HCT116 (cell line): ENCODE measurements at regions not wholly inside any gene's neighbourhood (a gene's known extent, or its start where the extent isn't known, plus 50 kb on each side); places are given as distances from the start of the nearest gene placed in this dataset.

Experiments
- ATAC-seq: fragments of 200-7000 bp; cut with Tn5 transposase; 2 replicates; pipeline ENCODE4 v1.9.1; 2020; ENCODE audit warnings: mild to moderate bottlenecking, moderate library complexity
- BruUV-seq: library from RNA; stranded (reverse); fragments of 400-500 nt; replicated peaks from 2 replicates; lab custom pipeline; 2021; lab: Mats Ljungman, UMichigan
- CTCF ChIA-PET: fragments of 300-600 bp; sonication (Branson Sonifier 250); formaldehyde crosslinking; loops from one replicate; lab custom pipeline; 2021; ENCODE audit warnings: antibody characterized with exemption; lab: Charles Lee
- POLR2A ChIA-PET: fragments of 300-600, 350-600 bp; sonication (Branson Sonifier 250); formaldehyde crosslinking; loops from one replicate; lab custom pipeline; 2021; ENCODE audit warnings: antibody characterized with exemption; lab: Charles Lee
- RAD21 ChIA-PET, 2 experiments: fragments of 300-600 bp; sonication (Branson Sonifier 250); formaldehyde crosslinking; loops; one replicate each; lab custom pipeline; 2023; ENCODE audit warnings: low total read pairs in 2 of 2; ENCODE audit not compliant: uncharacterized antibody in 2 of 2, unreplicated experiment in 2 of 2, low non-redundant PET in 1 of 2; lab: Charles Lee
- DNase-seq: peaks from one replicate; pipeline ENCODE4 v3.0.0-alpha.2; 2010; ENCODE audit warnings: low read depth, low spot score
- H2AFZ ChIP-seq: fragments of 200-600 bp; shearing (Covaris generic), sonication (generic); 2 replicates; pipeline ENCODE4 v1.6.1; 2017; ENCODE audit warnings: low read depth, mixed run types, mixed read lengths, antibody characterized with exemption, low read length; ENCODE audit not compliant: poor library complexity, severe bottlenecking
- H3K27ac ChIP-seq: 2 replicates; pipeline ENCODE4 v1.5.1; 2012; ENCODE audit warnings: low read depth, low read length
- H3K27me3 ChIP-seq: fragments of 200-600 bp; sonication (generic); 2 replicates; pipeline ENCODE4 v1.6.1; 2016; ENCODE audit warnings: mixed run types, low read length, mixed read lengths; ENCODE audit not compliant: insufficient read depth
- H3K36me3 ChIP-seq, 2 experiments: fragments of 200-500 bp in 1 of 2; fragments of 200-600 bp in 1 of 2; sonication (Bioruptor generic) in 1 of 2; sonication (generic) in 1 of 2; 2 replicates each; pipeline versions ENCODE4 v1.5.1 to v1.6.1; 2014 to 2016; ENCODE audit warnings: low read length in 2 of 2, inconsistent platforms in 1 of 2, mixed read lengths in 1 of 2, mixed run types in 1 of 2; ENCODE audit not compliant: insufficient read depth in 2 of 2, control insufficient read depth in 1 of 2
- H3K4me1 ChIP-seq, 2 experiments: fragments of 200-600 bp in 1 of 2; sonication (generic) in 1 of 2; 2 replicates each; pipeline versions ENCODE4 v1.5.1 to v1.6.1; 2012 to 2017; ENCODE audit warnings: low read length in 2 of 2, inconsistent platforms in 1 of 2, mild to moderate bottlenecking in 1 of 2, mixed read lengths in 1 of 2, mixed run types in 1 of 2, moderate library complexity in 1 of 2; ENCODE audit not compliant: insufficient read depth in 2 of 2, control insufficient read depth in 1 of 2
- H3K4me2 ChIP-seq: fragments of 200-600 bp; sonication (generic); 2 replicates; pipeline ENCODE4 v1.6.1; 2017; ENCODE audit warnings: mixed run types, low read length, mixed read lengths
- H3K4me3 ChIP-seq, 2 experiments: fragments of 200-600 bp in 1 of 2; sonication (generic) in 1 of 2; replicated peaks in 1 of 2; 2 replicates each; pipeline ENCODE4 v1.5.1; 2011 to 2016; ENCODE audit warnings: low read length in 2 of 2, control low read depth in 1 of 2, low read depth in 1 of 2, mild to moderate bottlenecking in 1 of 2, mixed read lengths in 1 of 2, mixed run types in 1 of 2
- H3K79me2 ChIP-seq: fragments of 200-600 bp; sonication (generic); 2 replicates; pipeline ENCODE4 v1.6.1; 2017; ENCODE audit warnings: mild to moderate bottlenecking, mixed run types, low read length, moderate library complexity, mixed read lengths; ENCODE audit not compliant: insufficient read depth
- H3K9ac ChIP-seq: fragments of 200-600 bp; sonication (generic); 2 replicates; pipeline ENCODE4 v1.6.1; 2016; ENCODE audit warnings: low read length, mixed read lengths
- H3K9me2 ChIP-seq: fragments of 200-600 bp; sonication (generic), shearing (Covaris generic); 2 replicates; pipeline ENCODE4 v1.6.1; 2017; ENCODE audit warnings: mixed run types, mild to moderate bottlenecking, moderate library complexity; ENCODE audit not compliant: insufficient read depth
- H3K9me3 ChIP-seq, 2 experiments: fragments of 200-500 bp in 1 of 2; fragments of 200-600 bp in 1 of 2; sonication (Bioruptor generic) in 1 of 2; sonication (generic) in 1 of 2; 2 replicates each; pipeline ENCODE4 v1.6.1; 2014 to 2017; ENCODE audit warnings: low read length in 2 of 2, mixed read lengths in 2 of 2, inconsistent platforms in 1 of 2, low read depth in 1 of 2, mild to moderate bottlenecking in 1 of 2, mixed run types in 1 of 2, moderate library complexity in 1 of 2; ENCODE audit not compliant: control insufficient read depth in 1 of 2, insufficient read depth in 1 of 2
- H4K20me1 ChIP-seq: fragments of 200-600 bp; sonication (generic), shearing (Covaris generic); 2 replicates; pipeline ENCODE4 v1.6.1; 2017; ENCODE audit warnings: mixed run types, mild to moderate bottlenecking, moderate library complexity; ENCODE audit not compliant: insufficient read depth
- ATF3 ChIP-seq: IDR thresholded peaks from 2 replicates; pipeline ENCODE4 v1.6.1; 2012
- CBX3 ChIP-seq: IDR thresholded peaks from 2 replicates; pipeline ENCODE4 v1.6.1; 2012; ENCODE audit warnings: low read depth
- CEBPB ChIP-seq: IDR thresholded peaks from 2 replicates; pipeline ENCODE4 v1.6.1; 2012; ENCODE audit warnings: low read depth
- CTCF ChIP-seq, 3 experiments: fragments of 200-600 bp in 1 of 3; sonication (generic) in 1 of 3; IDR thresholded peaks in 2 of 3; conservative IDR thresholded peaks in 1 of 3; 2 replicates each; pipeline ENCODE4 v1.5.1; 2012 to 2017; ENCODE audit warnings: low read depth in 2 of 3, low read length in 2 of 3, antibody characterized with exemption in 1 of 3, borderline replicate concordance in 1 of 3, control low read depth in 1 of 3, mild to moderate bottlenecking in 1 of 3, mixed read lengths in 1 of 3, mixed run types in 1 of 3, moderate library complexity in 1 of 3; ENCODE audit not compliant: insufficient read depth in 1 of 3
- EGR1 ChIP-seq: IDR thresholded peaks from 2 replicates; pipeline ENCODE4 v1.6.1; 2012; ENCODE audit warnings: low read depth
- ELF1 ChIP-seq: IDR thresholded peaks from 2 replicates; pipeline ENCODE4 v1.6.1; 2012; ENCODE audit warnings: low read depth, borderline replicate concordance
- JUND ChIP-seq: IDR thresholded peaks from 2 replicates; pipeline ENCODE4 v1.6.1; 2012
- MAX ChIP-seq: IDR thresholded peaks from 2 replicates; pipeline ENCODE4 v1.6.1; 2012
- RAD21 ChIP-seq: IDR thresholded peaks from 2 replicates; pipeline ENCODE4 v1.6.1; 2012; ENCODE audit warnings: low read depth, mild to moderate bottlenecking
- REST ChIP-seq: IDR thresholded peaks from 2 replicates; pipeline ENCODE4 v1.6.1; 2012; ENCODE audit warnings: low read depth
- SIN3A ChIP-seq: IDR thresholded peaks from 2 replicates; pipeline ENCODE4 v1.6.1; 2012; ENCODE audit warnings: low read depth
- SRF ChIP-seq: IDR thresholded peaks from 2 replicates; pipeline ENCODE4 v1.6.1; 2012; ENCODE audit warnings: low read depth
- YY1 ChIP-seq: IDR thresholded peaks from 2 replicates; pipeline ENCODE4 v1.6.1; 2011; ENCODE audit warnings: low read length, low read depth, moderate library complexity, mild to moderate bottlenecking; ENCODE audit not compliant: insufficient replicate concordance; ENCODE audit errors: extremely low read depth
- ZFX ChIP-seq: fragments of 450-650 bp; IDR thresholded peaks from 2 replicates; pipeline ENCODE4 v1.6.1; 2017
- ZNF274 ChIP-seq: fragments of 200-500 bp; sonication (Bioruptor generic); IDR thresholded peaks from 2 replicates; pipeline ENCODE4 v1.6.1; 2014; ENCODE audit warnings: mild to moderate bottlenecking, low read depth, low read length, inconsistent platforms
- intact Hi-C: fragments of 100-400 bp; cut with micrococcal nuclease; formaldehyde crosslinking; loops from 2 replicates; pipeline ENCODE4 v1.10.0; 2022

GRCh38 chr5:168085261-168086031 is 206.0 kb upstream of the WWC1 start:
- Histone ChIP-seq H3K4me3 (no peak overlapping the region), H3K4me1 (no peaks in the 10 kb centered on the region), H3K9me3 (no peaks in the 10 kb centered on the region), H3K27ac (no peak overlapping the region), H3K9ac (no peak overlapping the region), H3K36me3 (no peaks in the 10 kb centered on the region), H3K27me3 (peaks cover 22% of the 10 kb centered on the region; the same call in 1 of the 2 replicates), H4K20me1 (no peaks in the 10 kb centered on the region), H2AFZ (no peak overlapping the region), H3K4me2 (no peak overlapping the region), H3K79me2 (no peaks in the 10 kb centered on the region), H3K9me2 (no peaks in the 10 kb centered on the region)
- ATAC-seq (no peak), DNase-seq (no peak)
- intact Hi-C loops = no loop called here
- BruUV-seq = no TSS peak
- ChIA-PET POLR2A (no interaction called here), CTCF (no interaction called here), RAD21 (no interaction called here)
- no peak for TF ChIP-seq REST
- TF ChIP-seq ELF1 = no peak

GRCh38 chr5:168086104-168086610 is 205.3 kb upstream of the WWC1 start:
- BruUV-seq = no TSS peak
- no peak overlapping the region for H2AFZ ChIP-seq
- RAD21 ChIA-PET = no interaction called here
- intact Hi-C loops = no loop called here
- H3K27me3 ChIP-seq = peaks cover 22% of the 10 kb centered on the region; the same call in 1 of the 2 replicates
- H3K79me2 ChIP-seq = no peaks in the 10 kb centered on the region
- no peak overlapping the region for H3K9ac ChIP-seq
- no peak overlapping the region for H3K27ac ChIP-seq
- no peaks in the 10 kb centered on the region for H3K9me2 ChIP-seq
- no peak overlapping the region for H3K4me2 ChIP-seq
- no peaks in the 10 kb centered on the region for H4K20me1 ChIP-seq
- ATAC-seq (peak; percentile 83), DNase-seq (no peak)
- H3K9me3 ChIP-seq = no peaks in the 10 kb centered on the region
- CTCF ChIA-PET = no interaction called here
- POLR2A ChIA-PET = no interaction called here
- no peak overlapping the region for H3K4me3 ChIP-seq
- no peaks in the 10 kb centered on the region for H3K4me1 ChIP-seq
- no peaks in the 10 kb centered on the region for H3K36me3 ChIP-seq
- no peak for TF ChIP-seq SRF
- TF ChIP-seq MAX = no peak
- TF ChIP-seq JUND = no peak
- TF ChIP-seq ZNF274 = no peak
- TF ChIP-seq ZFX = no peak
- TF ChIP-seq RAD21 = no peak
- TF ChIP-seq ATF3 = no peak
- TF ChIP-seq CEBPB = no peak
- no peak for TF ChIP-seq CBX3
- no peak for TF ChIP-seq SIN3A
- TF ChIP-seq CTCF (IDR thresholded peaks at IDR 0.05 in 2 of 3, conservative IDR thresholded peaks at IDR 0.05 in 1 of 3; ENCODE audit: borderline replicate concordance in 1 of 3, insufficient read depth in 1 of 3, low read depth in 2 of 3, low read length in 2 of 3) = no peak
- no peak for TF ChIP-seq EGR1
- no peak for TF ChIP-seq ELF1
- no peak for TF ChIP-seq YY1
